GM13977 (cell line): ENCODE measurements at regions not wholly inside any gene's neighbourhood (a gene's known extent, or its start where the extent isn't known, plus 50 kb on each side); places are given as distances from the start of the nearest gene placed in this dataset.

Source experiments
- DNase-seq: peaks from one replicate; pipeline ENCODE4 v3.0.0; 2012; ENCODE audit warnings: low spot score
- CTCF ChIP-seq: IDR thresholded peaks from 2 replicates; pipeline ENCODE4 v1.5.1; 2012; ENCODE audit warnings: mild to moderate bottlenecking, control low read depth; ENCODE audit not compliant: insufficient read depth; ENCODE audit errors: extremely low read depth, missing control alignments
- in situ Hi-C: fragments of 300-500 bp; cut with MboI; formaldehyde crosslinking; loops from one replicate; pipeline ENCODE4 v1.12.0; 2022; ENCODE audit warnings: low sequenced_read_pairs, low pct_unique_long_range_greater_than_20kb, mixed read lengths, inconsistent platforms; ENCODE audit not compliant: unreplicated experiment

GRCh38 chr2:18408638-18409037 is 151.8 kb downstream of the RDH14 start:
- in situ Hi-C loops: no loop called here
- no peak for TF ChIP-seq CTCF
- DNase-seq: no peak

- in situ Hi-C loops: no loop called here
- no peak for TF ChIP-seq CTCF
- DNase-seq: no peak
Measured at GRCh38 chr2:18406219-18406618, 154.2 kb downstream of the RDH14 start.

GRCh38 chr2:18404708-18405107 is 155.7 kb downstream of the RDH14 start:
- peak; percentile 31 for TF ChIP-seq CTCF
- in situ Hi-C loops: no loop called here
- DNase-seq: no peak

- in situ Hi-C loops: no loop called here
Measured at GRCh38 chr2:18403921-18404522, 156.4 kb downstream of the RDH14 start.

GRCh38 chr2:18402831-18403230 is 157.6 kb downstream of the RDH14 start:
- no peak for DNase-seq

More at GRCh38 chr2:18403921-18404522, 156.4 kb downstream of the RDH14 start:
- no peak for TF ChIP-seq CTCF
- no peak for DNase-seq

GRCh38 chr2:18401471-18401870 is 159.0 kb downstream of the RDH14 start:
- no peak for TF ChIP-seq CTCF
- in situ Hi-C loops: no loop called here

More at GRCh38 chr2:18402831-18403230, 157.6 kb downstream of the RDH14 start:
- in situ Hi-C loops: no loop called here
- TF ChIP-seq CTCF: no peak

More at GRCh38 chr2:18401471-18401870, 159.0 kb downstream of the RDH14 start:
- no peak for DNase-seq
